Activated naive CD4-positive, alpha-beta T cell (primary cell): ENCODE measurements at regions not wholly inside any gene's neighbourhood (a gene's known extent, or its start where the extent isn't known, plus 50 kb on each side); places are given as distances from the start of the nearest gene placed in this dataset.

ENCODE experiments used
- DNase-seq, 4 experiments: peaks; one replicate each; lab custom pipeline; 2025; lab: John Stamatoyannopoulos, UW

DNA sequence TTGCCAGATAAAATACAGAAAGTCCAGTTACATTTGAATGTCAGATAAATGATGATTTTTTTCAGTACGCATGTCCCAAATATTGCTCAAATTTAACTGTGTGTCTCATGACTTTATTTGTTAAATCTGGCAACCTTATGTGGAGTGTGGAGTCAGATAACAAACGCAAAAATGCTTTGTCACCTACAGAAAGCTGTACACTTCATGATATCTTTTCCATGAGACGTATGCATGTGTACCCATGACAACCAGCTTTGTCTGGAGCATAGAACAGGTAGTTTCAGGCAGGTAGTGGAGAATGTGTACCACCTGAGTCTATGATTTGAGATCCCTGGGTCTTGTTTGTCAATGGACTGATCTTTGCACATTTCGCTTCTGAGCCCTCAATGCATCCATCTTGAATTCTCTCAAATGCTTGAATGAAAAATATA is 105.5 kb upstream of the CPEB4 start:
- DNase-seq, result no peak

GRCh38 chr5:173783371-173783770 is 104.8 kb upstream of the CPEB4 start:
- no peak for DNase-seq

DNA sequence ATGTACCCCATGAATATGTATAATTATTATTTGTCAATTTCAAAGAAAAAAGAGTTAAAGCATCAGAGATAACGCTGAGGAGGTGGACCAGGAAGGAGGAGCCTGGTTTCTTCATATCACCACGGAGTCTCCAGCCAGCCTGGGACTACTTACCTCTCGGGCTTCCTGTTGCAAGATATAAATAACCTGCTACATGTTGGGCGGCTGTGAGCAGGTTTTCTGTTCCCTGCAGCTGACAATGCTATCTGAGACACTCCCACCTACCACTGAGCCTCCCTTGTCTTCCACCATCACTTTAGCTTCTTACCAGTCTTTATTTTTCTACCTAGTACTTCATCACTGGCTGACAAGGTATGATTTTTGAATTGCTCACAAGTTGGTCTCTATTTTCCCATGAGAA is 102.7 kb upstream of the CPEB4 start:
- no peak for DNase-seq

DNA sequence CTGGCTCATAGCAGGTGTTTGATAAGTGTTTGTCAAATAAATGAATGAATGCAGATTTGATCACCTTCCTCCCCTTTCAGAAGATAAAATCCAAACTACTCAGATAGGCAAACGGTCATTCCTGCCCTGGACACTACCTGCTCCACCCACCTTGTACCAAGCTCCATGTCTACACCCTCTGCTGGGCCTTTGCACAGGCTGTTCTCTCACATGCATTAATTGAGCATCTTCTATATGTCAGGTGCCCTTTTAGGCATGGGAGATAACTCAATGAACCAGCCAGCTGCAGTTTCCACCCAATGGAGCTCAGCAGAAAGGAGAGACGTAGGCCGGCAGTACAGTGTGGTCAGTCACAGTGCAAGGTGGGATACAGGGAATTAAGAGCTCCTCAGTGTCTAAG is 102.3 kb upstream of the CPEB4 start:
- no peak for DNase-seq

DNA sequence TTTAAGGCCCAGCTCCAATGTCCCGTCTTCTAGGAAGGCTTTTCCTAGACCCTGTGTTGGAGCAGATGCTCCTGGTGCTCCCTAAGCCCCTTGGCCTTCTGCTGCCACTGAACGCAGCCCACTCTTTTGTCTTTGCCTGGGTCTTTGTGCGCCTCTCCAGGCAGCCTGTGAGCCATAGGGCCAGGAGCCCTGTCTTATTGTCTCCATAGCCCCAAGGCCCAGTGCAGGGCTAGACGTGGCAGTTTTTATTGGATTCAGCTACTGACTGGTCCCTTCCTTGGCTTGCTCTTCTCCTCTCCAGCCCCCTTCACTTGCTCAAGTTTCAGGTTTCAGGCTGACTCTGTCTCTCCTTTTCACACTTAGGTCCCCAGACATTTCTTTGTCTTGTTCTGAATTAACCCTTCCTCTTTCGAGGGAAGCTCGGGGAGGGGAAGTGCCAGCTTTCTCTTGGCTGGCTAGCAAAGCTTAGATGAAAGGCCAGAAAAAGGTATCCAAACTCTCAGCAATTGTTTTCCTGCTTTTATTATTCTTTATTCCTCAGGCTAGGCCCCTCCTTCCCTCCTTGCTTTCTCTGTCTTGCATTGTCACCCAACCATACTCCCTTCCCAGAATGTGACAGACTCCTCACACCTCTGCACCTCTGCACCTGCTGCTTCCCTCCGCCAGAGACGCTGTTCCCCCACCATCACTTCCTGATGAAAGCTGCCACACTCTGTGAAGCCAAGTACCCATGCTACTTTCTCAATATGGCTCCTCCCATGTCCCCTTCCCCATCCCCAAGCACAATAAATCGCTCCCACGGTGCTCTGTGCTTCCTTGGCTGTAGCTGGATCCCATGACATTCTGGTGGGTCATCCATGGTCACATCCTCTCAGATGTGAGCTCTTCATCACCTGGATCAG is 101.6 kb upstream of the CPEB4 start:
- DNase-seq, result no peak

DNA sequence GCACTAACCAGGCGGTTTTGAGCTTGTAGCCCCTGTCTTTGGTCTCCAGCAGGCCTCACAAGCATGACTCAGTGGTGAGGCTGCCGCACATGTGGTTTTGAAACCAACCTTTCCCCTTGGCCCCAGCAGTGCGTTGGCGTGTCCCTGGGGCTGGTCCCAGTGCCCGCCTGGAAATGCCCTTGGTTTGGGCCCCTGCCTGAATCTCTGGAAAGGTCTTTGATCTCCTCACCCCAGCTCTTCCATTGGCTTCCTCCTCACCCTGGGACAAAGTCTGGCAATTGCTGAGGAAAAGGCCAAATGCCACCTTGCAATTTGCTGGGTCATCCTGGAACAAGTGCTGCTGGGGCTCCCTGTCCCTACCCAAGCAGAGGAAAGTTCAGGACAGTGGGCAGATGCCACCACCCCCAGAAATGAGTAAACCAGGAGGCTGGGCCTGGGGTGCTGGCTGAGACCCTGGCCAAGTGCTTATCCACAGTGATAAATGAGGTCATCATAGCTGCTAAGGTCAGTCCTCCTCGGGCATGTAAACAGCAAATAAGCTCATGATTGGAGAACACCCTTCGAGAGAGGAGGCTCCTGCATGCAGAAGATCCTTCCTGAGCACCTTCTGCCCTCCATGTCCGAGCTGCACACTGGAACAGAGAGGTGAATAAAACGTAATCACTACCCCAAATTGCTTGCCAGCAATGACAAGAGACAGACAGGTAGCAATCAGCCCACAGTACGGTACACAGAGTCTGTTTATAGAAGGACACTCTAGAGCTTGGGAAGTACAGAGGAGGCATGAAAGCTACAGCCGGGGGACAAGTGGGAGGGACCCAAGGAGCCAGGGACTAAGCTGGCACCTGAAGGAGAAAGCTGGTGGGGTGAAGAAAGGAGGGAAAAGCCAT is 98.9 kb upstream of the CPEB4 start:
- DNase-seq, result no peak

GRCh38 chr5:173790177-173790719 is 97.9 kb upstream of the CPEB4 start:
- DNase-seq, result no peak

DNA sequence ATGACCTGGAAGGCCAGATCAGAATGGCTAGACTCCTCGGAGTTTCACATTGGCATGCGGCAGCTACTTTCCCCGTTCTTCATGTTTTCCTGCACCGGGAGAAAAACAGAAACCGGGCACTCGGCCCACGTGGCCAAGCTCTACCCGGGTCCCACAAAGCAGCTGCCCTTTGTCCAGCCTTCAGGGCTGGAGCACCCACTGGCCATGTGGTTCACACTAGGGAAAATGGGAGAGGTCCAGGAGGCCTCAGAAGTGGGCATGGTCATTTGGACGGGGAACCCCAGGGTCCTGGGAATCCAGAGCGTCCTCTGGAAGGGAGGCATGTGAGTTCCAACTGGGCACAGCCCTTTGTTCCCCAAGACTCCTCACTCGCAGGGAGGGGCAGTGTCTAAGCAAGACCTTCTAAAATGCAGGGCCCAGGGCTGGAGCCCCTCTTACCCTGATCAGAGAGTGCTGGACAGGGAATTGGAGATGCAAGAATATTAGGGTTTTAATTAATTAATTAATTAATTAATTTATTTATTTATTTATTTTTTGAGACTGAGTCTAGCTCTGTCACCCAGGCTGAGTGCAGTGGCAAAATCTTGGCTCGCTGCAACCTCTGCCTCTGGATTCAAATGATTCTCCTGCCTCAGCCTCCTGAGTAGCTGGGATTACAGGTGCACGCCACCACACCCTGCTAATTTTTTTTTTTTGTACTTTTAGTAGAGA is 97.2 kb upstream of the CPEB4 start:
- no peak for DNase-seq

DNA sequence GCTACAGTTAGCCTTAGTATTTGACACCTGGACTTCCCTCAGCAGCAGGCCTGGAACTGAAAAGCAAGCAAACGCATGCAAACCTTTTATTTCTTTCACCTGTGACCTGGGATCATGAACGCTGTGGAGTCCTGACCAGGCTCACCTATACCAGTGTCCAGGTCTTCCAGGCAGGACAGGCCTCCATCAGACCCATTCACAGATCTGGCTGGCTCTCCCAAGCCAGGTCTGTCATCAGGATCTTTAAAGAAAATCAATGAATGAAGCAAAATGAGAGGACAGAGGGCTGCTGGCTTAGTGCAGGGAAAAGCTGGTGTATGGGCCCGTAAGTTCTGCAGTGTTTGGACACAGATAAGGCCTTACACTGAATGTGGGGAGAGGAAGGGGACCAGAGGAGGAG is 96.3 kb upstream of the CPEB4 start:
- no peak for DNase-seq

GRCh38 chr5:173792781-173793547 is 95.2 kb upstream of the CPEB4 start:
- no peak for DNase-seq

DNA sequence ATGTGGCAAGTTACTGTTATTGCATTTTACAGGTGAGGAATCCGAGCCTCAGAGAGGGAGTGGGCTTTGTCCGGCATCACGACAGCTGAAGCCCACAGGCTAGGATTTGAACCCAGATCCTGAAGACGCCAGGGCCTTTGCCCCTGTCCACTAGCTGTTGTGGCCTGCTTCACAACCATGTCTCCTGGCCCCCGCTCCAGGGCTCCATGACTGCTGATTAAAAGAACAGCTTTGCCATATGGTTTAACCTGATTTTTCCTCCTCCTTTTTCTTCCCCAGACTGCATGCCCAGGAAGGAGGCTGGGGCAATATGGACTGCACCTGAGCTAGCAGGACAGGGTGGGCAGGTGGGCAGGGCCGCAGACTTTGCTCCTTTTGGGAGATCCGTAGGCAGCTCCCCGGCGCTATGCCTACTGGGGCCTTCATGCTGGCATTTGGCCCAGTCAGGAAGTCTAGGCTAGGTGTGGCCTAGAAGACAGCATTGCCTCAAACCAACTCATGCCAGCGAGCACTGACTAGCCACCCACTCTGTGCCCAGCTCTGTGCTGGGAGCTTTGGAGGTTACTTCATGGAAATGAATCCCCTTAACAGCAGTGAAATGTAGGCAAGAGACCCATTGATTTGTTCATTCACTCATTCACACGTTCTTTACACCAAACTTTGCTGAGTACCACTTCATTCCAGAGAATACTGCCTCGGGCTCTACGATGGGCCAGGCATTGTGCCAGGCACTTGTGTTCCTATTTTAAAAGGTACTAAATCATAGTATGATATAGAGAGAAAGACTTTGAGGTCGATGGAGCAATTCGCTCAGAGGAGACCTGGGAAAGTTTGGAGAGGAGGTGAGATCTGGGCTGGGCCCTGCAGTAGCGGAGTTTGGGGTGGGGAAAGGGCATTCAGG is 94.3 kb upstream of the CPEB4 start:
- no peak for DNase-seq

DNA sequence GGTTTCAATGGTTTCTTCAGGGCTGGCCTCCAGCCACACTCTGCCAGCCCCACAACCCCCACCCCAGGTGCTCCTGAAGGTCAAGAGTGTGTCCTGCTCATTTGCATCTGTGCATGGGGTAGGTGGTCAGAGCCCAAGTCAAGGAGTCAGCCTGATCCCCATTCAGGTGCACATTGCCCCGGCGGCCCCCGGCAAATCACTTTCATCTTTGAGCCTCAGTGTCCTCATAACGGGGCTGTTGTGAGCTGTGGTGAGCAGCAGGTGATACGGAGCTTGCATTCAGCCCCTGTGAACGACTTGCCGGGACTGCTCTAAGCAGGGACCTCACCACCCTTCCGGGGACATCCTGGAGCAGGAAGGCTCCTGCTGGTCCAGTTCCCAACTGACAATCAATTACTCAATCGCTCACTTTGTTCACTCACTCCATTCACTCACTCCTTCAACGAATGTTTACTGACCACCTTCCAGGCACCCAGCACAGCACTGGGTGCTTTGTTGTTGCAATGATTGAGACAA is 93.2 kb upstream of the CPEB4 start:
- DNase-seq, result no peak

GRCh38 chr5:173795601-173796000 is 92.5 kb upstream of the CPEB4 start:
- DNase-seq, result no peak

- DNase-seq, result no peak
Observed at GRCh38 chr5:173796721-173797495, 91.2 kb upstream of the CPEB4 start.

- DNase-seq, result no peak
Observed at GRCh38 chr5:173798127-173798810, 89.9 kb upstream of the CPEB4 start.

- DNase-seq, result no peak
Observed at GRCh38 chr5:173800340-173800739, 87.8 kb upstream of the CPEB4 start.

DNA sequence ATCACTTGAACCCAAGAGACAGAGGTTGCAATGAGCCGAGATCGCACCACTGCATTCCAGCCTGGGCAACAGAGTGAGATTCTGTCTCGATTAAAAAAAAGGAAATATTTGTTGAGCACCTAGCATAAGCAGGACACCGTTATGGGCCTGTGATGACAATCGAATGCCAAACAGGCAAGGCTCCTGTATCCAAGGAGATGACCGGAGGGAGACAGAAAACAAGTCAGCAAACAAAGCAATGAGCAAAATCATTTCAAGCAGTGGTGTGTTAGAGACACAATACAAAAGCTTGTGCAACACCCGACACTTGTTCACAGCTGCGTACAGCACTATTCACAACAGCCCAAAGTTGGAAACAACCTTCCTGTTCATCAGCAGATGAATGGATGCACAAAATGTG is 87.1 kb upstream of the CPEB4 start:
- no peak for DNase-seq

DNA sequence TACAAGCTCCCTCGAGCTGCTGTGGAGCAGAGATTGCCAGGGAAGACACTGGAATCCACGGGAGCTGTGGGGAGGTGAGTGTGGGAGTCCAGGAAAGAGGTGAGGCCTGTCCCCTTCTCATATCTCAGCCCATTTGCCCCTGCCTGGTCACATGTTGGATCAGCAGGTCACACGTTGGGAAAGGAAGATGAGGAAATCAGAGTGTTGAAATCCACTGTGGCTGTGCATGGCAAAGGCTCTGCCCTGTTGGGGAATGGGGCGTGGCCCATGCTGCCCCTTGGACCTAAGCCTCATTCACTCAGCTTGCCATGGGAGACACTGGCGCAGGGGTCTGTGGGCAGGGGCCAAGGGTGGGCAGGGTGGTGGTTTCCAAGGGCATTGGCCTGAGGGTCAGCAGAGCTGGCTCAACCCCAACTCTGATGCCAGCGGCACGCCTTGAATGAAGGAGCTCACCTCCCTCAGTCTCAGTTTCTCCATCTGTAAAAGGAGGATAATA is 85.4 kb upstream of the CPEB4 start:
- no peak for DNase-seq
